Astrocyte of the hippocampus (primary cell): ENCODE measurements at regions not wholly inside any gene's neighbourhood (a gene's known extent, or its start where the extent isn't known, plus 50 kb on each side); places are given as distances from the start of the nearest gene placed in this dataset.
"Not testable (repeated sequence)": the region's sequence is repeated elsewhere in the genome, so short reads cannot be mapped to it uniquely, and the experiment has no call there.

Experiments used
- DNase-seq: peaks from one replicate; pipeline ENCODE4 v3.0.0; 2011; ENCODE audit warnings: low read depth, low spot score

- DNase-seq: not testable (repeated sequence)
Measured at GRCh38 chr3:75590382-75590781, 73.7 kb upstream of the FRG2C start.

- not testable (repeated sequence) for DNase-seq
Measured at GRCh38 chr3:75604286-75604934, 59.7 kb upstream of the FRG2C start.

DNA sequence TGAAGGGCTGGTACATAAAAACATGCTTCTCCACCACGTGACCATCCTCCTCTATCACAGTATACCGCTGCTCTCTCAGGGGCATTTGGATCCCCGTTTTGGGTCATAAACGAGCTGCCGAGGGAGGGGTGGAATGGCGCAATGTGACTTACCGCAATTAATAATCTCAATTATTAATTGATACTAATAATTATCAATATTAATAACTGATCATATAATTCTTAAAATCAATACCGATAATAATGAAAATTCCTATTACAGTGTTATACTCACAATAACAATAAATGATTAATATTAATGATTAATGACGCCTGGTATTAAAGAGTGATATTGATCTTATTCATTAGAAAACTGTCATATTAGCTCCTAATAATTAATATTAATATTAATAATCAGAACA, 56.1 kb upstream of the FRG2C start:
- not testable (repeated sequence) for DNase-seq

GRCh38 chr3:75609598-75609997, 54.5 kb upstream of the FRG2C start:
- DNase-seq: not testable (repeated sequence)

- DNase-seq: no peak
Measured at GRCh38 chr3:75610773-75611172, 53.4 kb upstream of the FRG2C start.

GRCh38 chr3:75611724-75612460, 52.2 kb upstream of the FRG2C start:
- not testable (repeated sequence) for DNase-seq
